Urothelium cell line (cell line): ENCODE measurements at regions not wholly inside any gene's neighbourhood (a gene's known extent, or its start where the extent isn't known, plus 50 kb on each side); places are given as distances from the start of the nearest gene placed in this dataset.
A peak's percentile ranks its signal among the peaks of the same experiment; 100 is the strongest.
"Not testable (repeated sequence)": the region's sequence is repeated elsewhere in the genome, so short reads cannot be mapped to it uniquely, and the experiment has no call there.

Experiments
- DNase-seq: peaks from one replicate; pipeline ENCODE4 v3.0.0; 2011; ENCODE audit warnings: low spot score, mixed read lengths
- FAIRE-seq: peaks from 2 replicates; lab custom pipeline; 2011; peaks lifted over from hg19 to GRCh38; lab: Jason Lieb, UNC

DNA sequence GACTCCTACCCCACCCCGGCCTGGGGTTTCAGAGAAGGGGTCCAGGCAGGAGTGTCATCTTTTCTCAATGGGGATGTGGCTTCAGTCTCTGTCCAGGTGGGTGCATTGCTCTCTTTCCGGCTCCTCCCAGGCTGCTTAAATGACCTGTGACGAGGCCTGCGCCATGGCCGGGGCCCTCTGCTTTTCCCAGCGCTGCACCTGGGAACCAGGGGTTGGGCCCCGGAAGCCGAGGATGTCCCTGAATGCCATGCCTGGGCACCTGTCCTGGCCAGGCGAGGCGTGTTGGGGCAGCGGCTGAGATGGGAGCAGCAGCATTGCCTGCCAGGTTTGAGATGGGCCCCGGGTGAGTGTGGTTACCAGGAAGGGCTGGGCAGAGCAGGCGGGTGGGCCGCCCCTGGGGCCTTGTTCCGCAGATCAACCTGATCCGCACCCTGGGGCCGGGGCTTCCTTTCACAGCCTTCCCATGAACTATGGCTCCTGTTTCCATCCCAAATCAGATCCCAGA is 147.4 kb downstream of the SEC14L1 start:
- peak; percentile 33 for DNase-seq
- FAIRE-seq, result no peak

- DNase-seq, FAIRE-seq: not testable (repeated sequence)
Measured at GRCh38 chr17:77290759-77291558, 150.2 kb downstream of the SEC14L1 start.

- DNase-seq, result no peak
- FAIRE-seq, result no peak
Measured at GRCh38 chr17:77291591-77292386, 151.0 kb downstream of the SEC14L1 start.

GRCh38 chr17:77294761-77295160 is 154.0 kb downstream of the SEC14L1 start:
- FAIRE-seq (no peak), DNase-seq (no peak)

GRCh38 chr17:77295241-77295853 is 154.6 kb downstream of the SEC14L1 start:
- no peak for DNase-seq
- FAIRE-seq, result no peak

- no peak for FAIRE-seq
Measured at GRCh38 chr17:77296769-77297409, 156.1 kb downstream of the SEC14L1 start.

DNA sequence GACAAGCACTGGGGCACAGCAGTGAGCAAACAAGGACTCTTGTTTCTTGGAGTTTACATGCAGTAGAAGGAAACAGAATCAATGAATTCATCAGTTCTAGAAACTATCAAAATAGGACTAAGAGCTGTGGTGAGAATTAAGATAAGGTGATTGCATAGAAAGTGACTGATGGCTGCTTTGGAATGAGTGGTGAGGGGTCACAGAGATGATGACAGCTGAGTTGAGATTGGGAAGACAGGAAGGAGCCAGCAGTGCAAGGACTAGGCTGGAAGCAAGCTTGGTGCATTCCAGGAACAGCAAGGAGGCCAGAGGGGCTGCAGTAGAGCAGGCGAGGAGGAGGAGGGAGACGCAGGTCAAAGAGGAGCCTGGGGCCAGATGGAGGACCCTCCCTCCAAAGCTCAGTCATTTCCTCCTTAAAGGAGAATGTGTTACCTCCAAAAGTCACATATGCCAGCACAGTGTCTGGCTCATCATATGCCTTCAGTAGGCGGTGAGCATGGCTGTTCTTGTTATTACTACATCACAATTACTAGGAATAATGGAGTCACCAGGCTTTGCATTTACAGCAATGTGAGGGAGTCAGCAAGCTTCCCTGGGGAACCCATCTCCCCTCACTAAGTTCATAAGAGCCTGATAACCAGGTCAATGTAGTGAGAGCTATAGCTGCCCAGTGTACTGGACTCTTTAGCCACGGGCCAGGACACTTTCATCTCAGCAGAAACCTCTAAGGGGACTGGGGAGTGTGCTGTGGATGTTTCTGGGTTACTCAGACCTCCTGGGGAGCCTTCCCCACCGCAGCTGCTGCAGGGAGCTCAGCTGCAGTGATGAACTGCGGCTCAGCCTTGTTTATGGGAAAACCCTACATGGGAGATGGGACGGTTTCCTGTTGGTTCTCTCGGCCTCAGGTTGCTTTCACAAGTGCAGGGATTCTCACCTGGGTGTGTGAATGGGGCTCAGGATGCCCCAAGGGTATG is 157.2 kb downstream of the SEC14L1 start:
- no peak for FAIRE-seq

More at GRCh38 chr17:77296769-77297409, 156.1 kb downstream of the SEC14L1 start:
- no peak for DNase-seq

DNA sequence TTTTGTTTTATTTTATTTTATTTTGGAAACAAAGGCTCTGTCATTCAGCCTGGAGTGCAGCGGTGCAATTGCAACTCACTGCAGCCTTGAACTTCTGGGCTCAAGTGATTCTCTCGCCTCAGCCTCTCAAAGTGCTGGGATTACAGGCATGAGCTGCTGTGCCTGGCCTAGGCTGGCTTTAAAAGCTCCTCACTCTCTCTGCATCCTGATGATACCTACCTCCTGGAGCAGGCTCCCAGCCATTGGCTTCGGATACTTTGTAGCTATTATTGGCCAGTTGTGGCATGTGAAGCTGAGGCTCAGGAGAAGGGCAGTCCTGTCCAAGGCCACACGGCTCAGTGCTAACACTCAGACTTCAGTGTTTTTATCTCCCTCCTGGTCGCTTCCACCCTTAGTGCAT is 158.0 kb downstream of the SEC14L1 start:
- no peak for DNase-seq
- FAIRE-seq, result no peak

More for the DNA sequence above, 157.2 kb downstream of the SEC14L1 start:
- no peak for DNase-seq

GRCh38 chr17:77299256-77300015 is 158.7 kb downstream of the SEC14L1 start:
- no peak for FAIRE-seq

GRCh38 chr17:77300016-77300686 is 159.4 kb downstream of the SEC14L1 start:
- FAIRE-seq, result no peak
- DNase-seq, result no peak

More at GRCh38 chr17:77299256-77300015, 158.7 kb downstream of the SEC14L1 start:
- no peak for DNase-seq

DNA sequence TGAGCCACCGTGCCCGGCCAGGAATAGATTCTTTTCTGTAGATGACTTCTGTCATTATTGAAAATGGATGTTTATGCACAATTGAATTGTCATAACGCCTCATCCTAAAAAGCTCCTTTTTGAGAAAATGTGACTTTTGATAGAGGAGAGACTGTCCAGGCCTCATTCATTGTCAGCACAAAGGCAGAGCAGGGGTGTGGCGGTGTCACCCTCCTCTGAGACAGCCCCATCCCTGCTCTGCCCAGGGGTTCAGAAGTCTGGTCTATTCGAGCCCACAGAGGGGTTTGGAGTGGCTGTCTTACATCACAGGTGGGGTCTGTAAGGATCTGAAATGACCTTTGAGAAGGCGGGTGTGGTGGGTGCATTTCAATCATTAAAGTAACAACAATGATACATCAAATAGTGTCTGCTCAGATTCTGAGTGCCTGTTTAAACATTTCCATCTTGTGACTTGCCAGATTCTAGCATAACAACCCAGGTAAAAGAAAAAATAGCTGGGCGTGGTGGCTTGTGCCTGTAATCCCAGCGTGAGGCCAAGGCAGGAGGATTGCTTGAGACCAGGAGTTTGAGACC is 161.0 kb downstream of the SEC14L1 start:
- FAIRE-seq (no peak), DNase-seq (no peak)

DNA sequence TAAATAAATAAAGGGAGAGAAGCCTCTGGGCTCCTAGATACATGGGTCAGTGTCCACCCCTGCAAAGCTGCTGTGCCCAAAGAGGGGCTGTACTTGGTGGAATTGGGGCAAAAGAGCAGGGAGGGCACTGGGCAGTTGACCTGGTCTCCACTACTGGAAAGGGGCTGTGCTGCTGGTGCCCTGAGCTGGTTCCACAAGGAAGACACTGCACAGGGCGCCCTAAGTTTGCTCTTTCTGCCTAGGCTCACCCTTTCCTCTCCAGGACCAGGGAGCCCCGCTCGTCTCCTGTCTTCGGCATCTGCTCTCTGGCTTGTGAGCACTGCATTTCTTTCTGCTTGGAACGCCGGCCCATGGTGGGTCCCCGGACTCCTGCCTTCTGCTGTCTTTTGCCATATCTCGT is 161.9 kb downstream of the SEC14L1 start:
- FAIRE-seq (no peak), DNase-seq (no peak)

DNA sequence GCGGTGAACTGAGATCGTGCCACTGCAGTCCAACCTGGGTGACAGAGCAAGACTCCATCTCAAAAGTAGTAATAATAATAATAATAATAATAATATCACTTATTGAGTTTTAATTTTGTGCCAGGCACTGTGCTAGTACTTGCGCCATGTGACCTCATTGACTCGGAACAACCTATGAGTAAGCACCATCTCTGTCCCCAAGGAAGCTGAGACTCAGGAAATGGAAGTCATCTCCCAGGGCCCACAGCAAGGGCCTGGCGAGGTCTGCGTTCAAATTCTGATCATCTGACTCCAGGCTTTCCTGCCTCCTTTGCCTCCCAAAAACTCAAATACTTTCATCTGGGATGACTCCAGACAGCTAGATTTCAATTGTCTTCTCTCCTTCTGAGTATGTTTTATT is 162.9 kb downstream of the SEC14L1 start:
- no peak for DNase-seq
- FAIRE-seq, result no peak

DNA sequence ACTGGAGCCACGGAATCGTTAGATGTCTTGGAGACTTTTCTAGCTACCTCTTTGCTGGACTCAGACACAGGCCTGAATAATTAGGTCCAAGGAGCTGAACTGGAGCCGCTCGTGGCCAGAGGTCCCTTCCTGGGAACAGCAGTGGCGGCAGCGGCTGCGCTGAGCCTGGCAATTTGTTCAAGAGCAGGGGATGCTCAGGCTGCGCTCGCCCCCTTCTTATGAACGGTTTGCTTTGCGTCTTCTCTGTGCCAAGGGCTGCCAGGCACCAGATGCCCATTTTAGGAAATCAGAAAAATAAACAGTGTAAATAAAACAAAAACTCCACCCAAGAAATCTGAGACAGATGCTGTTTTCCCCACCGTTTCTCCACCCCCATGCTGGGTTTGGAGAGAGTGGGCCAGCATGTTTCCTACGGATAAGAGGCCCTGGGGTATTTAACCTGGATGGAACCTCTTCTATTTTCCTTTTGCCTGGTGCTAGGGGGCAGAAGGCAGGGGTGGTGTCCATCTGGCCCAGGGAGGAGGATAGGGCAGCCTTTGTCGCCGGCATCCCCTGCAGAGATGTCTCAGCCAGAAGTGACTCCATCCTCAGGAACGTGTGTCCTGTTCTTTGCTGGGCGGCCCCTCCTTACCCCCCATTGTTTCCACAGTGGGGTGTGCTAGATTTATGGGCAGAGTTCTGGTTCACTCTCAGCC is 163.4 kb downstream of the SEC14L1 start:
- DNase-seq (no peak), FAIRE-seq (no peak)

- FAIRE-seq, result no peak
- DNase-seq, result no peak
Measured at GRCh38 chr17:77304746-77305473, 164.1 kb downstream of the SEC14L1 start.

GRCh38 chr17:77306048-77306789 is 165.4 kb downstream of the SEC14L1 start:
- no peak for FAIRE-seq

More at GRCh38 chr17:77306048-77306789, 165.4 kb downstream of the SEC14L1 start:
- DNase-seq, result no peak
